ENCODE measurements at regions not wholly inside any gene's neighbourhood (a gene's known extent, or its start where the extent isn't known, plus 50 kb on each side); places are given as distances from the start of the nearest gene placed in this dataset.

- Histone ChIP-seq H2AK5ac (ENCODE audit: low read depth, low read length) (no peak overlapping the region), H2BK5ac (ENCODE audit: low read depth, low read length, poor library complexity, severe bottlenecking) (no peak overlapping the region), H4K91ac (ENCODE audit: insufficient read depth, low read depth, low read length) (no peak overlapping the region), H4K20me1 (ENCODE audit: insufficient read depth, low read length) (no peaks in the 10 kb centered on the region), H2BK20ac (ENCODE audit: low read depth, low read length) (no peak overlapping the region), H2AFZ (replicated peaks; ENCODE audit: low read length, poor library complexity) (no peak overlapping the region), H2BK120ac (ENCODE audit: low read depth, low read length) (no peak overlapping the region), H3K56ac (ENCODE audit: extremely low read depth, insufficient read depth, low read length) (no peak overlapping the region), H3K4ac (ENCODE audit: low read depth, low read length) (no peak overlapping the region), H3K4me1 (ENCODE audit: control insufficient read depth, insufficient read depth, low read length) (no peaks in the 10 kb centered on the region), H3K4me2 (ENCODE audit: low read depth, low read length) (no peak overlapping the region), H4K8ac (ENCODE audit: low read depth in 2 of 2, low read length in 2 of 2) (no peak overlapping the region), H3K18ac (ENCODE audit: low read depth, low read length) (no peak overlapping the region), H2AK9ac (replicated peaks; ENCODE audit: low read depth, low read length, poor library complexity) (no peak overlapping the region), H3K27ac (ENCODE audit: insufficient read depth, low read length) (no peak overlapping the region), H3K4me3 (ENCODE audit: insufficient read depth, low read depth, low read length) (no peak overlapping the region), H2BK15ac (ENCODE audit: low read depth, low read length) (no peak overlapping the region), H3K79me1 (ENCODE audit: low read depth in 1 of 2, low read length in 2 of 2) (no peaks in the 10 kb centered on the region), H3K14ac (replicated peaks; ENCODE audit: low read depth, low read length) (no peak overlapping the region), H3K27me3 (ENCODE audit: control insufficient read depth, insufficient read depth, low read length) (no peaks in the 10 kb centered on the region), H3K36me3 (ENCODE audit: control insufficient read depth, insufficient read depth, low read length) (no peaks in the 10 kb centered on the region), H3K9me3 (ENCODE audit: control insufficient read depth, insufficient read depth, low read length) (0 out of 2 replicates have a peak, but pooled peaks cover 2% of the 10 kb centered on the region), H3K23ac (ENCODE audit: low read depth, low read length) (no peak overlapping the region), H3K9ac (ENCODE audit: low read depth, low read length) (no peak overlapping the region), H4K5ac (ENCODE audit: low read depth, low read length) (no peak overlapping the region), H3K9me1 (ENCODE audit: insufficient read depth, low read length) (no peaks in the 10 kb centered on the region)
- CTCF ChIA-PET: no interaction called here
- dilution Hi-C loops (cut with HindIII; ENCODE audit: low sequenced_read_pairs, unreplicated experiment) (no loop called here), intact Hi-C loops (cut with micrococcal nuclease) (no loop called here), in situ Hi-C loops (cut with MboI; ENCODE audit: low sequenced_read_pairs) (no loop called here)
- WGBS, 2 experiments (ENCODE audit: extremely low coverage in 2 of 2, insufficient read length in 1 of 2): no CpG with 5 or more reads among the region's 2 CpGs
- BruUV-seq (replicated peaks): no TSS peak
- DNase-seq: no peak
- POLR2A ChIA-PET (ENCODE audit: unreplicated experiment): no interaction called here
- no peak for ATAC-seq (ENCODE audit: low read depth)
- no peak for TF ChIP-seq CHD1 (IDR thresholded peaks at IDR 0.05; ENCODE audit: low read depth, low read length)
- TF ChIP-seq USF2 (IDR thresholded peaks at IDR 0.05; ENCODE audit: low read depth, low read length): no peak
- no peak for TF ChIP-seq BHLHE40 (IDR thresholded peaks at IDR 0.05; ENCODE audit: low read depth, low read length)
- no peak for TF ChIP-seq RCOR1 (IDR thresholded peaks at IDR 0.05; ENCODE audit: insufficient replicate concordance, low read length)
- TF ChIP-seq MXI1 (IDR thresholded peaks at IDR 0.05; ENCODE audit: borderline replicate concordance, low read depth, low read length): no peak
- no peak for TF ChIP-seq CEBPB (IDR thresholded peaks at IDR 0.05; ENCODE audit: low read depth, low read length)
- TF ChIP-seq SMC3 (IDR thresholded peaks at IDR 0.05; ENCODE audit: low read depth, low read length): no peak
- no peak for TF ChIP-seq MAZ (IDR thresholded peaks at IDR 0.05; ENCODE audit: borderline replicate concordance, low read depth, low read length)
- no peak for TF ChIP-seq FOS (IDR thresholded peaks at IDR 0.05; ENCODE audit: low read depth, low read length)
- no peak for TF ChIP-seq POLR2A (IDR thresholded peaks at IDR 0.05; ENCODE audit: low read depth, low read length)
- TF ChIP-seq RAD21 (IDR thresholded peaks at IDR 0.05; ENCODE audit: low read length): no peak
- TF ChIP-seq NFE2L2 (IDR thresholded peaks at IDR 0.05; ENCODE audit: low read depth, low read length): no peak
- no peak for TF ChIP-seq MAFK (IDR thresholded peaks at IDR 0.05; ENCODE audit: low read depth, low read length)
- no peak for TF ChIP-seq RFX5 (IDR thresholded peaks at IDR 0.05; ENCODE audit: low read depth, low read length)
Observed at GRCh38 chr4:131113704-131114103, 2017.8 kb downstream of the C4orf33 start.

Measured in IMR-90 (cell line).